NCI-H2081 treated with DMSO at 0.1 percent for 48 hours (cell line): ENCODE measurements at regions not wholly inside any gene's neighbourhood (a gene's known extent, or its start where the extent isn't known, plus 50 kb on each side); places are given as distances from the start of the nearest gene placed in this dataset.
"Not testable (repeated sequence)": the region's sequence is repeated elsewhere in the genome, so short reads cannot be mapped to it uniquely, and the experiment has no call there.

Source experiments
- DNase-seq: peaks from one replicate; lab custom pipeline; 2025; lab: John Stamatoyannopoulos, UW

DNA sequence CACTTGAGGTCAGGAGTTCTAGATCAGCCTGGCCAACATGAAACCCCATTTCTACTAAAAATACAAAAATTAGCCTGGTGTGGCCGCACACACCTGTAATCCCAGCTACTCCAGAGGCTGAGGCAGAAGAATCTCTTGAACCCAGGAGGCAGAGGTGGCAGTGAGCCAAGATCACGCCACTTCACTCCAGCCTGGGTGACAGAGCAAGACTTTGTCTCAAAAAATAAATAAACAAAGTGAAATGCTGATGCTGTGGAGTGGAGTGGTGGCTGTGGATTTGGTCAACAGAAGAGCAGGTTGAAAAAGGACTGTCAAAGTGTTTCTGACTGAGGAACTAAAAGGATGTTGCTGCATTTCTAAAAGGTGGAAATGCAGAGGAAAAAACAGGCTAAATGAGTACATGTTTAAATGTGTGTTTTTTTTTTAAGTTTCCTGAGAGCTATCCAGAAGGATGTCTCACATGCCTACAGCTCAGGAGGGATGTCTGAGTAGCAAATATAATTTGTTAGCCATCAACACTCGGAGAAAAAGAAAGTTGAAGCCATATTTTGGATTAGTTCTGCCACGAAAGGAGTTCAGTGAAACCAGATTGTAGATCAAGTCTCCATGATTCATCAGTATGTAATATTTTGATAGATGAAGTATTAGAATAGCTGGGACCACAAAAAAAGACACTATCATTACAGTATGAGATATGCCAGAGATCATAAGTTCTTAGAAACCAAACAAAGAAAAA lies 621.1 kb upstream of the ADGRB3 start:
- no peak for DNase-seq

GRCh38 chr6:68012822-68013221 lies 622.3 kb upstream of the ADGRB3 start:
- DNase-seq, result no peak

DNA sequence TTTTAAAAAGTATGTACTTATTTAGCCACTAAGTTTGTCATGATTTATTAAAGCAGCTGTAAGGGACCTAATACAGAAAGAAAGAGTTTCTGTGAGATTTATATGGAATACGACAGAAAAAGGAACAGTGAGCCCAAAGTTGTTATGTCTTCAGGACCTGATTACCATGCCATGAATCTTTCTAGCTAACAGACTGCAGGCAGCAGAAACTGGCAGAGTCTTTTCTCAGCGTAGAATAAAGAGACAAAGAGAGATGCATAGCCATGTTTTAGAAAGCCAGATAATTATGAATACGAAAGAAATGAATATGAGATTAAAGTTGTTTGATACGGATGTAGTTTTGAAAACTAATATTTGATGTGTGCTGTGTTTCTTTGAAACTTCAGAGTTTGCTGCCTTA lies 624.1 kb upstream of the ADGRB3 start:
- no peak for DNase-seq

DNA sequence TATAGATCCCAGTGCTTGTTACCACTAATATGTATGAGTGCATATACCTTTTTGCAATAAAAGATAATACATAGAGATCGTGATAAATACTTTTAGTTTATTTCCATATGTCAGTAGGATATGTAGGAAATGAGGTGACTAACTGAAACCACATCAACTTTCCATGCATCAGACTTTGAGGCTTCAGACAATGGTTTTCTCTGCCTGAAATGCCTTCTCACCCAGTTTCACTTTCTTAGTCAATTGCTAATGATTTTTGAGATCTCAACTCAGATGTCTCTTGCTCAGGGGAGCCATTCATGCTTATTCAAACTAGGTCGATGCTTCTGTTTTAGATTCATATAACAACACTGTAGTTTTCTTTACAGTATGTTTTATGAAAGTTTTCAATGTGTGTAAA lies 626.6 kb upstream of the ADGRB3 start:
- DNase-seq, result no peak

GRCh38 chr6:68007717-68008116 lies 627.4 kb upstream of the ADGRB3 start:
- DNase-seq, result no peak

DNA sequence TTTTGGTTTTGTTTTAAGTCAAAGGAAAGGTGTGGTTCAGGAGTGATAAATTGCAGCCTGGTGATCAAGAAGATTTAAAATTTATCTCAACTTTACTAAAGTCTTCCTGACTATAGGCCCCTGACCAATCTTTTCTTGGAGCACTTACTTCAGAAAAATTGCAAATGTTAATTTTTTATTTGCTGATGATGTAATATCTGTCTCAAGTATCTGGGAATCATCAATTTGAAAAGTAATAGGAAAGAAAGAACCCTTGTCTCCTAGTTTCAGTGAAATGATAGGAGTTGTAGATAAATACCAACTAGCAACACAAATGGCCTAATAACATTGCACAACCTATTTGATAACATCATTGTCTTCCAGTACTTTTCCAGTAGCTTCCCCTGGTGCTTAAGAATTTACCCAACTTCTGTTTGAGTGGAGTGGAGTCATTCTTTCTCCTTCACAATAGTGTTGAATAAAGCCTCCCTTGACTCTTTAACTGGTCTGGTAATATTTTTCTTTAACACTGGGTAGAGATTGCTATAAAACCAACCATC lies 648.3 kb upstream of the ADGRB3 start:
- no peak for DNase-seq

DNA sequence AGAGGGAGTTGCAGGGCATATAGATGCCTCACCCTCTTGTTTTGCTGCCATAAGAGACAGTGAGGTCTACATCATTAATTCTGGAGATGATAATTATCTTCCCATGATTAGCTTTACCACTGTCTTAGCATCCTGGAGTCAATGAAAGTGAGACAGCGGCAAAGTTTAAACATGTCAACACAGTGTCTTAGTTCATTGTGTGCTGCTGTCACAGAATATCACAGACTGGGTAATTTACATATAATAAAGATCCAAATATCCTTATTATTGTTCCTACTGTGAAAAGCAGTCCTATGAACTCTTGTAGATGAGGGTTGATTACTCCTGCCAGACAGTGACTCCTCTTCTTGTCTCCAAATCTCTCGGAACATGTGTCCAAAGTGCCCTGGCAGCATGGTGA lies 658.6 kb upstream of the ADGRB3 start:
- no peak for DNase-seq

- no peak for DNase-seq
Measured at GRCh38 chr6:67974931-67975330, 660.2 kb upstream of the ADGRB3 start.

GRCh38 chr6:67971812-67972211 lies 663.3 kb upstream of the ADGRB3 start:
- no peak for DNase-seq

DNA sequence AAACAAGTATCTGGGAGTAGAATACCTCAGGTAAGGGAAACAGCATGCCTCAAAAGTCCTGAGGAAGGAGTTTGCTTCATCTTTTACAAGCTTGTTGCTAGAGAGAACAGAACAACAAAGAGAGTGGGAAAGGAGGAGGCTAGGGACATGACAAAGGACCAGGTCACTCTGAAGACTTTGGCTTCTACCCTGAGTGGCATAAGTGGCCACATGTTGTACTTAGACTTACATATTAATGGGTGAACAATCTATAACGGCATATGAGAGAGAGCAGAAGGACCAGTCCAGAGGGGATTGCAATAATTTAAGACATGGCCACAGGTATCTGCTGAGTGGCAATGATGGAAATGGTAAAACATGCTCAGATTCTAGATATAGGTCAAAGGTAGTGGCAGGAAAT lies 668.3 kb upstream of the ADGRB3 start:
- DNase-seq, result no peak

- DNase-seq, result no peak
Measured at GRCh38 chr6:67956352-67956751, 678.7 kb upstream of the ADGRB3 start.

DNA sequence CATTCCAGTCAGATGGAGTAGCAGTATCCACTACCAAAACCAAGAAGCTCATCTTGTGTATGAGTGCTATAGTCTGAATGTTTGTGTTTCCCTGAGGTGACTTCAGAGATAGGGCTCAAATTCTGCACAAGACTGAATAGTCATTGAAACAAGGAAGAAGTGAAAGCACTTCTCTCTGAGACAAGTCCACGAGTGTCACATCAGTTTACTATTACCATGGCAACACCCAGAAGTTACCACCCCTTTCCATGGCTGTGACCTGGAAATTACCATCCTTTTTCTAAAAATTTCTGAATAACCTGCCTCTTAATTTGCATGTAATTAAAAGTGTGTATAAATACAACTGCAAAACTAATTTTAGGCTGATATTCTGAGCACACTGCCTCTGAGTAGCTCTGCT lies 682.1 kb upstream of the ADGRB3 start:
- DNase-seq, result no peak

DNA sequence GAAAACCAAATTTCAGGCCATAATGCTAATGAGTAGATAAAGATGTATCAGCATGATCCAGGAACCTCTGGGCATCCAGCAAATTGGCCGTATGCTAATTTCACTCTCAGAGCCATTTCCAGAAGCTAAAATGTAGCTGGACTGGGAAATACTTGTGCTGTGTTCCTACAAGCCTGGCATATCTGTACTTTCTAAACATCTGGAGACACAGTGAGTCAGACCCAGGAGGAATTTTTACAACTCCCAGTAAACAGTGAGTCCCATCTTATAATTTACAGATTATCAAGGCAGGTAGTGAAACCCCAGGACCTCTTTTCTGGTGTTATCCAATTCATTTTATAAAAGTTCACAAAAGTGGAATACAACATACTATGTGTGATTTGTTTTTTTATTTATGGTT lies 683.0 kb upstream of the ADGRB3 start:
- no peak for DNase-seq

DNA sequence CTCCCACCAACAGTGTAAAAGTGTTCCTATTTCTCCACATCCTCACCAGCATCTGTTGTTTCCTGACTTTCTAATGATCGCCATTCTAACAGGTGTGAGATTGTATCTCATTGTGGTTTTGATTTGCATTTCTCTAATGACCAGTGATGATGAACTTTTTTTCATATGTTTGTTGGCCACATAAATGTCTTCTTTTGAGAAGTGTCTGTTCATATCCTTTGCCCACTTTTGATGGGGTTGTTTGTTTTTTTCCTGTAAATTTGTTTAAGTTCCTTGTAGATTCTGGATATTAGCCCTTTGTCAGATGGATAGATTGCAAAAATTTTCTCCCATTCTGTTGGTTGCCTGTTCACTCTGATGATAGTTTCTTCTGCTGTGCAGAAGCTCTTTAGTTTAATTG lies 687.3 kb upstream of the ADGRB3 start:
- DNase-seq, result not testable (repeated sequence)

DNA sequence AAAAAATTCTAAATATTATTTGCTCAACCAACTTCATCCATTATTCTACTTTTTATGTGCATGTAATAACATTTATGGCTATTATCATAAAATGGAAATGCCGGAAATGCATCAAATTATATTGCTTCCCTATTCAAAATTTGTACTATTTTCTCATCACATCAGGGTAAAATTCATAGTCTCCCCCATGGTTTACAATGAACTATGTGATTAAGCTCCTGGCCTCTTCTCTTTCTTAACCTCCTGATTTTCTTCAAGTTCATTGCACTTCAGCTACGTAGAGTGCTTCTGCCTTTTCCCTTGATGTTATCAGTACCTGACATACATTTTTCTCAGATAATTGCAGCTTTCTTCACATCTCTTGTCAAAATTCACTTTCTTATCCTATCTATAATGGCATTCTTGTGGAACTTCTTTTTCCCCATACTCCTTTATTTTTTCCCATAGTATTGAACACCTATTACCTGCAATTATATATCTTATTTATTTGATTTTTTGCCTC lies 699.1 kb upstream of the ADGRB3 start:
- DNase-seq, result no peak

DNA sequence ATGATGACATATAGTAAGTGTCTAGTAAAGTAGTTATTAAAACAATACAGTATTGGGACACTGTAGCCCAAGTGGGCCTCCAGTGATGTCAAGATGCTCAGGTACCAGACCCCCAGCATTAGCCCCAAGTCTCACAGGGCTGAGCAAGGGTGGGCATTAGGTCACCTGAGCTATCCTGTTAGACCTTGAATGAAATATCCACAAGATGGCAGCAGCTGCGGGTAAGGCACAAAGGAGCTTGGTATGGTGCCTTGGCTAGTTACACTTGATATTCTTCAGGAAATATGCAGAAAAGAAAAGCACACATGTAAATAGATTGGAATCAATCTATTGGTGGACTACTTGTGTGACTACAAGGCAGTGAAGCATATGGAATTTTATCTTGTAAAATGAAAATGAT lies 701.8 kb upstream of the ADGRB3 start:
- DNase-seq, result no peak

DNA sequence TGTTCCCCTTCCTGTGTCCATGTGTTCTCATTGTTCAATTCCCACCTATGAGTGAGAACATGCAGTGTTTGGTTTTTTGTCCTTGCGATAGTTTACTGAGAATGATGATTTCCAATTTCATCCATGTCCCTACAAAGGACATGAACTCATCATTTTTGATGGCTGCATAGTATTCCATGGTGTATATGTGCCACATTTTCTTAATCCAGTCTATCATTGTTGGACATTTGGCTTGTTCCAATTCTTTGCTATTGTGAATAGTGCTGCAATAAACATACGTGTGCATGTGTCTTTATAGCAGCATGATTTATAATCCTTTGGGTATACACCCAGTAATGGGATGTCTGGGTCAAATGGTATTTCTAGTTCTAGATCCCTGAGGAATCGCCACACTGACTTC lies 712.5 kb upstream of the ADGRB3 start:
- DNase-seq, result not testable (repeated sequence)

DNA sequence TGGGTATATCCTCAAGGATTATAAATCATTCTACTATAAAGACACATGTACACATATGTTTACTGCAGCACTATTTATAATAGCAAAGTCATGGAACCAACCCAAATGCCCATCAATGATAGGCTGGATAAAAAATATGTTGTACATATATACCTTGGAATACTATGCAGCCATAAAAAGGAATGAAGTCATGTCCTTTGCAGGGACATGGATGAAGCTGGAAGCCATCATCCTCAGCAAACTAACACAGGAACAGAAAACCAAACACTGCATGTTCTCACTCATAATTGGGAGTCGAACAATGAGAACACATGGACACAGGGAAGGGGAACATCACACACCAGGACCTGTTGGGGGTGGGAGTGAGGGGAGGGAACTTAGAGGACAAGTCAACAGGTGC lies 715.0 kb upstream of the ADGRB3 start:
- DNase-seq, result not testable (repeated sequence)

DNA sequence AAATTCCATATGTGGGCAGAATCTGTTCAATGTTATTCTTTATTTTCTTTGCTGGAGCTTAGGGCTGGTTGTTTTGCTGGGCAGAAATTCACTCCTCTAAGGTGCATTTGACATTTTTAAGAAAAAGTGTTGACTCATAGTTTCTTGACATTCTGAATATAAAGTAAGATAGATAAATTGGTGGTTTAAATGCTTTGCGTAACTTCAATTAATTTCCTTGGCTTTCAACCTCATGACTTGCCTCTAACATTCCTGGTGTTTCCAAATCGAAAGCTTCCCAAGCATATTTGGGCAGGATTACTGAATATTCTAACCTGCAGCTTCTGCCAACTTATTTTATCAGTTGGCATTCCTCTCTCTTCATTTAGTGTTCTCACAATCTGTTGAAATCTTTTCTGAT lies 718.7 kb upstream of the ADGRB3 start:
- DNase-seq, result no peak

DNA sequence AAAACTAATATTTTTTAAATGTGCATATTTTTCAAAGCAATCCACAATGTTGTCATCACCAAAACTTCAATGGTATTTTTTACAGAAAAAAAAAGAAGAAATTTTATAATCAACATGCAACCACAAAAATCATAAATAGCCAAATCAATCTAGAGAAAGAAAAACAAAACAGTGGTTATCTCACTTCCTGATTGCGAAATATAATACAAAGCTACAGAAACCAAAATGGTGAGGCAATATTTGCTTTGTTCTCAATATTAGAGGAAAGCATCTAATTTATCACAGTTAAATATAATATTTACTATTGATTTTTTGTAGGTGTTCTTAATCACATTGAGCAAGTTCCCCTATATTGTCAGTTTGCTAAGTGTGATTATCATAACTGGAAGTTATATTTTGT lies 720.7 kb upstream of the ADGRB3 start:
- DNase-seq, result no peak

- no peak for DNase-seq
Measured at GRCh38 chr6:67909354-67909753, 725.7 kb upstream of the ADGRB3 start.

GRCh38 chr6:67908379-67908778 lies 726.7 kb upstream of the ADGRB3 start:
- DNase-seq, result no peak

DNA sequence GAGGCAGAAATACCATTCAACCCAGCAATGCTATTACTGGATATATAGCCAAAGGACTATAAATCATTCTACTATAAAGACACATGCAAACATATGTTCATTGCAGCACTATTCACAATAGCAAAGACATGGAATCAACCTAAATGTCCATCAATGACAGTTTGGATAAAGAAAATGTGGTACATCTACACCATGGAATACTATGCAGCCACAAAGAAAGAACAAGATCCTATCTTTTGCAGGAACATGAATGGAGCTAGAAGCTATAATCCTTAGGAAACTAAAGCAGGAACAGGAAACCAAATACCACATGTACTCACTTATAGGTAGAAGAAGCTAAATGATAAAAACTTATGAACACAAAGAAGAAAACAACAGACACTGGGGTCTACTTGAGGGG lies 730.3 kb upstream of the ADGRB3 start:
- not testable (repeated sequence) for DNase-seq

GRCh38 chr6:67898875-67899274 lies 736.2 kb upstream of the ADGRB3 start:
- no peak for DNase-seq
